H1 (cell line): ENCODE measurements at regions not wholly inside any gene's neighbourhood (a gene's known extent, or its start where the extent isn't known, plus 50 kb on each side); places are given as distances from the start of the nearest gene placed in this dataset.

Experiments used
- POU5F1 ChIP-seq: IDR thresholded peaks from 2 replicates; pipeline ENCODE4 v1.6.1; 2011; ENCODE audit warnings: low read depth, mild to moderate bottlenecking, low read length, moderate library complexity
- RXRA ChIP-seq: IDR thresholded peaks from 2 replicates; pipeline ENCODE4 v1.6.1; 2011; ENCODE audit warnings: low read depth, mild to moderate bottlenecking, low read length, moderate library complexity; ENCODE audit not compliant: insufficient read depth
- SAP30 ChIP-seq: fragments of 300-600 bp; sonication (generic); IDR thresholded peaks from 2 replicates; pipeline ENCODE4 v1.7.1; 2012; ENCODE audit warnings: low read length, moderate library complexity, mild to moderate bottlenecking, inconsistent platforms; ENCODE audit not compliant: insufficient read depth, insufficient replicate concordance
- TBP ChIP-seq: IDR thresholded peaks from 2 replicates; pipeline ENCODE4 v1.6.1; 2011; ENCODE audit warnings: low read depth, low read length, improper control_type of control experiment

GRCh38 chr12:32034045-32034444 lies 72.6 kb upstream of the BICD1 start (continued):
- TF ChIP-seq SAP30 (no peak), TBP (no peak), RXRA (no peak), POU5F1 (no peak)
